RWPE2 (cell line): ENCODE measurements at regions not wholly inside any gene's neighbourhood (a gene's known extent, or its start where the extent isn't known, plus 50 kb on each side); places are given as distances from the start of the nearest gene placed in this dataset.
A peak's percentile ranks its signal among the peaks of the same experiment; 100 is the strongest.

ENCODE experiments used
- ATAC-seq: fragments of 200-7000 bp; cut with Tn5 transposase; 3 replicates; pipeline ENCODE4 v1.9.1; 2021; ENCODE audit warnings: low read depth
- DNase-seq: peaks from one replicate; pipeline ENCODE4 v3.0.0-alpha.2; 2020; ENCODE audit warnings: low spot score
- H3K27ac ChIP-seq: fragments of 450-650 bp; 2 replicates; pipeline ENCODE4 v1.5.1; 2017; ENCODE audit warnings: mild to moderate bottlenecking; ENCODE audit not compliant: poor library complexity, severe bottlenecking
- H3K27me3 ChIP-seq: fragments of 250-450 bp; sonication (Bioruptor Pico); 2 replicates; pipeline ENCODE4 v1.5.1; 2021; ENCODE audit warnings: mild to moderate bottlenecking, moderate library complexity; ENCODE audit not compliant: insufficient read depth, poor library complexity, severe bottlenecking
- H3K36me3 ChIP-seq: fragments of 250-450 bp; sonication (Bioruptor Pico); 2 replicates; pipeline ENCODE4 v1.5.1; 2020; ENCODE audit warnings: low read depth, mild to moderate bottlenecking, moderate library complexity
- H3K4me1 ChIP-seq: fragments of 250-450 bp; sonication (Bioruptor Pico); 2 replicates; pipeline ENCODE4 v1.5.1; 2021; ENCODE audit warnings: mild to moderate bottlenecking, moderate library complexity; ENCODE audit not compliant: insufficient read depth, poor library complexity, severe bottlenecking
- H3K4me3 ChIP-seq: fragments of 250-450 bp; sonication (Bioruptor Pico); 2 replicates; pipeline ENCODE4 v1.5.1; 2021; ENCODE audit warnings: mild to moderate bottlenecking, moderate library complexity; ENCODE audit not compliant: severe bottlenecking
- H3K9me3 ChIP-seq: fragments of 250-450 bp; sonication (Bioruptor Pico); 2 replicates; pipeline ENCODE4 v1.5.1; 2021; ENCODE audit warnings: mild to moderate bottlenecking, moderate library complexity; ENCODE audit not compliant: severe bottlenecking
- CTCF ChIP-seq: fragments of 450-650 bp; IDR thresholded peaks from one replicate; pipeline ENCODE4 v1.5.1; 2017; ENCODE audit warnings: mild to moderate bottlenecking, moderate library complexity; ENCODE audit not compliant: poor library complexity, severe bottlenecking

- peak; percentile 40 for ATAC-seq
- Histone ChIP-seq H3K4me1 (peaks cover 10% of the 10 kb centered on the region), H3K27me3 (no peaks in the 10 kb centered on the region), H3K36me3 (no peaks in the 10 kb centered on the region), H3K27ac (peak overlapping the region; percentile 7), H3K4me3 (no peak overlapping the region), H3K9me3 (no peaks in the 10 kb centered on the region)
- TF ChIP-seq CTCF, result no peak
- DNase-seq, result no peak
Measured at GRCh38 chr20:24106150-24106800, 117.7 kb upstream of the GGTLC1 start.

- H3K36me3 ChIP-seq, result no peaks in the 10 kb centered on the region
- TF ChIP-seq CTCF, result no peak
- H3K27ac ChIP-seq, result no peak overlapping the region
- DNase-seq (no peak), ATAC-seq (peak; percentile 30; the same call in 2 of the 3 replicates)
- H3K4me3 ChIP-seq, result no peak overlapping the region
- peaks cover 10% of the 10 kb centered on the region for H3K4me1 ChIP-seq
- no peaks in the 10 kb centered on the region for H3K9me3 ChIP-seq
- H3K27me3 ChIP-seq, result no peaks in the 10 kb centered on the region
Measured at GRCh38 chr20:24102749-24103333, 114.3 kb upstream of the GGTLC1 start.

- Histone ChIP-seq H3K27ac (no peak overlapping the region), H3K9me3 (no peaks in the 10 kb centered on the region), H3K36me3 (no peaks in the 10 kb centered on the region), H3K4me1 (peaks cover 10% of the 10 kb centered on the region), H3K4me3 (no peak overlapping the region), H3K27me3 (no peaks in the 10 kb centered on the region)
- ATAC-seq (0 out of 3 replicates have a peak, but pooled peaks have one; percentile 3), DNase-seq (no peak)
- no peak for TF ChIP-seq CTCF
Measured at GRCh38 chr20:24102290-24102689, 113.7 kb upstream of the GGTLC1 start.

- TF ChIP-seq CTCF, result peak; percentile 71
- Histone ChIP-seq H3K9me3 (no peaks in the 10 kb centered on the region), H3K4me1 (peaks cover 13% of the 10 kb centered on the region), H3K36me3 (no peaks in the 10 kb centered on the region), H3K4me3 (no peak overlapping the region), H3K27ac (no peak overlapping the region), H3K27me3 (no peaks in the 10 kb centered on the region)
- peak; percentile 52 for ATAC-seq
- DNase-seq, result no peak
Measured at GRCh38 chr20:24100370-24101011, 111.9 kb upstream of the GGTLC1 start.
